ENCODE measurements at regions not wholly inside any gene's neighbourhood (a gene's known extent, or its start where the extent isn't known, plus 50 kb on each side); places are given as distances from the start of the nearest gene placed in this dataset.
A peak's percentile ranks its signal among the peaks of the same experiment; 100 is the strongest.
"Not testable (repeated sequence)": the region's sequence is repeated elsewhere in the genome, so short reads cannot be mapped to it uniquely, and the experiment has no call there.

- TF ChIP-seq CTCF (IDR thresholded peaks at IDR 0.05; ENCODE audit: low read depth, low read length): no peak
- no peak for DNase-seq (ENCODE audit: extremely low read depth, low read depth)
Measured at GRCh38 chr11:67820081-67820480, 145.7 kb upstream of the ALDH3B2 start.

- not testable (repeated sequence) for DNase-seq (ENCODE audit: extremely low read depth, low read depth)
Measured at GRCh38 chr11:67817558-67817957, 143.1 kb upstream of the ALDH3B2 start.

GRCh38 chr11:67809301-67809700 lies 134.9 kb upstream of the ALDH3B2 start:
- DNase-seq (ENCODE audit: extremely low read depth, low read depth): not testable (repeated sequence)

GRCh38 chr11:67807896-67808295 lies 133.5 kb upstream of the ALDH3B2 start:
- DNase-seq (ENCODE audit: extremely low read depth, low read depth): not testable (repeated sequence)

GRCh38 chr11:67806728-67807235 lies 132.4 kb upstream of the ALDH3B2 start:
- not testable (repeated sequence) for DNase-seq (ENCODE audit: extremely low read depth, low read depth)

GRCh38 chr11:67806183-67806582 lies 131.8 kb upstream of the ALDH3B2 start:
- not testable (repeated sequence) for DNase-seq (ENCODE audit: extremely low read depth, low read depth)

GRCh38 chr11:67805253-67806126 lies 131.1 kb upstream of the ALDH3B2 start:
- DNase-seq (ENCODE audit: extremely low read depth, low read depth): peak; percentile 94

GRCh38 chr11:67804435-67805252 lies 130.2 kb upstream of the ALDH3B2 start:
- DNase-seq (ENCODE audit: extremely low read depth, low read depth): not testable (repeated sequence)

- DNase-seq (ENCODE audit: extremely low read depth, low read depth): not testable (repeated sequence)
Measured at GRCh38 chr11:67803519-67803918, 129.1 kb upstream of the ALDH3B2 start.

- not testable (repeated sequence) for DNase-seq (ENCODE audit: extremely low read depth, low read depth)
Measured at GRCh38 chr11:67803055-67803454, 128.6 kb upstream of the ALDH3B2 start.

GRCh38 chr11:67802623-67803022 lies 128.2 kb upstream of the ALDH3B2 start:
- not testable (repeated sequence) for DNase-seq (ENCODE audit: extremely low read depth, low read depth)

GRCh38 chr11:67801397-67801796 lies 127.0 kb upstream of the ALDH3B2 start:
- not testable (repeated sequence) for DNase-seq (ENCODE audit: extremely low read depth, low read depth)

GRCh38 chr11:67800591-67800990 lies 126.2 kb upstream of the ALDH3B2 start:
- not testable (repeated sequence) for DNase-seq (ENCODE audit: extremely low read depth, low read depth)

- not testable (repeated sequence) for DNase-seq (ENCODE audit: extremely low read depth, low read depth)
- TF ChIP-seq CTCF (IDR thresholded peaks at IDR 0.05; ENCODE audit: low read depth, low read length): peak; percentile 30
Measured at GRCh38 chr11:67799808-67800207, 125.4 kb upstream of the ALDH3B2 start.

GRCh38 chr11:67797726-67798521 lies 123.5 kb upstream of the ALDH3B2 start:
- DNase-seq (ENCODE audit: extremely low read depth, low read depth): not testable (repeated sequence)
